ENCODE measurements at regions not wholly inside any gene's neighbourhood (a gene's known extent, or its start where the extent isn't known, plus 50 kb on each side); places are given as distances from the start of the nearest gene placed in this dataset.

DNA sequence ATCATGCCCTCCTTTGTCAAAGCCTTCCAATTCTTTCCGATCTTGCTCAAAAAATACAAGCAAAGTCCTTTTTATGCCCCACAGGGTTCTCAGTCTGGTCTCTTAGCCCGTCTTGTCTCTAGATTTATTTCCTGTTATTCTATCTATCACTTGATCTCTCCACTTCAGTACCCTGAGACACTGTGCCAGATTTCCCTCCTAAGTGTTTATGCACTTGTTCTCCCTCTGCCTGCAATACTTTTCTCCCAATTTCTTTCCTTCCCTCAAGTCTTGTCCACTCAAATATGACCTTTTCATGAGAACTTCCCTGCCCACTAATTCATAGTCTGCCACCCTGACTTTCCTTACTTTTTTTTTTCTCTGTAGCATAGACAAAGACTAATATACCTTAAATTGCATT, 141.4 kb downstream of the MBL2 start:
- Mint-ChIP-seq H3K4me1 (no peaks in the 10 kb centered on the region), H3K9me3 (peaks cover 3 to 4% (median 4%) of the 10 kb centered on the region in 3 donors), H3K27me3 (no peaks in the 10 kb centered on the region), H3K36me3 (no peaks in the 10 kb centered on the region), H3K27ac (no peak overlapping the region), H3K4me3 (no peak overlapping the region)
- Histone ChIP-seq H3K27ac (ENCODE audit: low read length) (no peak overlapping the region), H3K9me3 (no peaks in the 10 kb centered on the region), H3K4me3 (ENCODE audit: control insufficient read depth in 1 of 2, extremely low read depth in 1 of 2, low read length in 1 of 2) (no peak overlapping the region), H3K4me1 (ENCODE audit: control insufficient read depth in 1 of 2, extremely low read depth in 1 of 2, insufficient read depth in 2 of 2, low read length in 2 of 2) (no peaks in the 10 kb centered on the region), H3K27me3 (replicated peaks in 1 of 2; ENCODE audit: control insufficient read depth in 2 of 2, extremely low read depth in 1 of 2, insufficient read depth in 2 of 2, low read length in 1 of 2) (no peaks in the 10 kb centered on the region), H3K36me3 (ENCODE audit: control insufficient read depth in 2 of 2, extremely low read depth in 1 of 2, insufficient read depth in 1 of 2, low read length in 1 of 2) (no peaks in the 10 kb centered on the region)
- no peak for DNase-seq
- ChIA-PET CTCF (no interaction called here), POLR2A (no interaction called here)
- WGBS (ENCODE audit: insufficient coverage), result 61% methylated on average over 2 of the region's 2 CpGs
- ATAC-seq (replicated peaks in 1 of 4), result no peak

DNA sequence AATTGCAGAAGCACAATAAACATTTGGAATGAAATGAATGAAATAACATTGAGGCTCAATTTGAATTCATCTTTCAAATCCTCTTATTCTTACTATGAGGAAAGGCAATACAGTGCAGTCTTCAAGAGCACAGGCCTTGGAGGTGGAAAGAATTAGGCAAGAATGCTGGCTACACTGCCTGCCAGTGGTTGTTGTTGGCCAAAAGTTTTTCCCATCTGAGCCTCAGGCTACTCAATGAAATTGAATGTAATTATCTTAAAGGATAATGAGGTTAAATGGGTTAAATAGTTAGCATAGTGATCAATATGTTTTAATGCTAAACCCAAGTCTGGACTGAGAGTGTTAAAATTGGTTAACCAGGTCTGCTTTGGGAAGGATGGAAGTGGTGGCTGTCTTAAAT, 140.9 kb downstream of the MBL2 start:
- peaks cover 3 to 4% (median 4%) of the 10 kb centered on the region in 3 donors for H3K9me3 Mint-ChIP-seq
- ATAC-seq (replicated peaks in 1 of 4) (no peak), DNase-seq (no peak)
- CTCF ChIA-PET, result no interaction called here
- H3K4me1 Mint-ChIP-seq, result no peaks in the 10 kb centered on the region
- Histone ChIP-seq H3K36me3 (ENCODE audit: control insufficient read depth in 2 of 2, extremely low read depth in 1 of 2, insufficient read depth in 1 of 2, low read length in 1 of 2) (no peaks in the 10 kb centered on the region), H3K27me3 (replicated peaks in 1 of 2; ENCODE audit: control insufficient read depth in 2 of 2, extremely low read depth in 1 of 2, insufficient read depth in 2 of 2, low read length in 1 of 2) (no peaks in the 10 kb centered on the region), H3K4me1 (ENCODE audit: control insufficient read depth in 1 of 2, extremely low read depth in 1 of 2, insufficient read depth in 2 of 2, low read length in 2 of 2) (no peaks in the 10 kb centered on the region), H3K27ac (ENCODE audit: low read length) (no peak overlapping the region), H3K4me3 (ENCODE audit: control insufficient read depth in 1 of 2, extremely low read depth in 1 of 2, low read length in 1 of 2) (no peak overlapping the region), H3K9me3 (no peaks in the 10 kb centered on the region)
- no peak overlapping the region for H3K4me3 Mint-ChIP-seq
- POLR2A ChIA-PET, result no interaction called here
- H3K27ac Mint-ChIP-seq, result no peak overlapping the region
- no peaks in the 10 kb centered on the region for H3K36me3 Mint-ChIP-seq
- no peaks in the 10 kb centered on the region for H3K27me3 Mint-ChIP-seq

DNA sequence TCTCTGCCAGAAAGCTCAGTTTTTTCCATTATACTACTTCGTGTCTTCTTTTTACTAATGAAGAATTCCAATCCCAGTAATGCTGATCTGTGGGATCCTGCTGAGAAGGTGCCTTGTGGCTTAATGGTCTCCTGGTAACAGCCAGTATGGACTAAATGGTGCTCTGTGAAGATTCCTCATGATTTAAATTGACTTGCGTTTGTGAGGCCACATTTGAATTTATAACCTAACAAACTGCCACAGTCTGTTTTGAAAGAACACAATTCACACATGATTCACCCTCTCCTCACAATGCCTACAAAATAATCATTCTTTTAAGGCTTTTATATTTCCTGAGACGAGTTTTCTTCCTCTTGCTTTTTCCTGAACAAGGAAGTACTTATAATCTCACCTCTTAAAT, 140.0 kb downstream of the MBL2 start:
- 86% methylated on average over 1 of the region's 3 CpGs for WGBS (ENCODE audit: insufficient coverage)
- no peak overlapping the region for H3K4me3 Mint-ChIP-seq
- Histone ChIP-seq H3K9me3 (no peaks in the 10 kb centered on the region), H3K27me3 (replicated peaks in 1 of 2; ENCODE audit: control insufficient read depth in 2 of 2, extremely low read depth in 1 of 2, insufficient read depth in 2 of 2, low read length in 1 of 2) (no peaks in the 10 kb centered on the region), H3K4me3 (ENCODE audit: control insufficient read depth in 1 of 2, extremely low read depth in 1 of 2, low read length in 1 of 2) (no peak overlapping the region), H3K27ac (ENCODE audit: low read length) (no peak overlapping the region), H3K36me3 (ENCODE audit: control insufficient read depth in 2 of 2, extremely low read depth in 1 of 2, insufficient read depth in 1 of 2, low read length in 1 of 2) (no peaks in the 10 kb centered on the region), H3K4me1 (ENCODE audit: control insufficient read depth in 1 of 2, extremely low read depth in 1 of 2, insufficient read depth in 2 of 2, low read length in 2 of 2) (no peaks in the 10 kb centered on the region)
- ChIA-PET CTCF (no interaction called here), POLR2A (no interaction called here)
- no peak for ATAC-seq (replicated peaks in 1 of 4)
- H3K36me3 Mint-ChIP-seq, result no peaks in the 10 kb centered on the region
- H3K4me1 Mint-ChIP-seq, result no peaks in the 10 kb centered on the region
- no peak overlapping the region for H3K27ac Mint-ChIP-seq
- no peaks in the 10 kb centered on the region for H3K27me3 Mint-ChIP-seq
- DNase-seq, result no peak
- H3K9me3 Mint-ChIP-seq, result peaks cover 4 to 9% (median 4%) of the 10 kb centered on the region in 3 donors

DNA sequence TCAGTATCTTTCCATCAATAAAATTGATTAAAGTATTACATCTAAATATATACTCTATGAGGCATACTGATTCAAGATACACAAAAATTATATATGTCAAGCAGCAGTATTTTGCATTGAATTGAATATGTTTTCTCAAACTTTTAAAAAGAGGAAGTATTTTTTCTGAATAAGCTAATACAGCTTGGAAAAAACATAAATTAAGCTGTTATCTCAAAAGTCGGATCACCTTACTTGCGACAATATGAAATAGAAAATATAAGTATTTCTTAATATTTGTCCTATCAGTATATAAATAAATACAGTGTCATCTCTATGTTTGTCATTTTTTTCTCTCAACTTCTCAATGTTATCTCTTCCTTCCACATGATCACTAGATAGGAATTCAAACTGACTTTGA, 139.3 kb downstream of the MBL2 start:
- POLR2A ChIA-PET, result no interaction called here
- H3K4me1 Mint-ChIP-seq, result no peaks in the 10 kb centered on the region
- WGBS (ENCODE audit: insufficient coverage), result no CpG with 5 or more reads among the region's 2 CpGs
- H3K9me3 Mint-ChIP-seq, result peaks cover 4 to 9% (median 4%) of the 10 kb centered on the region in 3 donors
- H3K27ac Mint-ChIP-seq, result no peak overlapping the region
- no peaks in the 10 kb centered on the region for H3K36me3 Mint-ChIP-seq
- H3K4me3 ChIP-seq (ENCODE audit: control insufficient read depth in 1 of 2, extremely low read depth in 1 of 2, low read length in 1 of 2), result no peak overlapping the region
- H3K27me3 ChIP-seq (replicated peaks in 1 of 2; ENCODE audit: control insufficient read depth in 2 of 2, extremely low read depth in 1 of 2, insufficient read depth in 2 of 2, low read length in 1 of 2), result no peaks in the 10 kb centered on the region
- ATAC-seq (replicated peaks in 1 of 4) (no peak), DNase-seq (no peak)
- H3K4me1 ChIP-seq (ENCODE audit: control insufficient read depth in 1 of 2, extremely low read depth in 1 of 2, insufficient read depth in 2 of 2, low read length in 2 of 2), result no peaks in the 10 kb centered on the region
- no peaks in the 10 kb centered on the region for H3K27me3 Mint-ChIP-seq
- no peak overlapping the region for H3K4me3 Mint-ChIP-seq
- H3K36me3 ChIP-seq (ENCODE audit: control insufficient read depth in 2 of 2, extremely low read depth in 1 of 2, insufficient read depth in 1 of 2, low read length in 1 of 2), result no peaks in the 10 kb centered on the region
- no peaks in the 10 kb centered on the region for H3K9me3 ChIP-seq
- CTCF ChIA-PET, result no interaction called here
- H3K27ac ChIP-seq (ENCODE audit: low read length), result no peak overlapping the region

DNA sequence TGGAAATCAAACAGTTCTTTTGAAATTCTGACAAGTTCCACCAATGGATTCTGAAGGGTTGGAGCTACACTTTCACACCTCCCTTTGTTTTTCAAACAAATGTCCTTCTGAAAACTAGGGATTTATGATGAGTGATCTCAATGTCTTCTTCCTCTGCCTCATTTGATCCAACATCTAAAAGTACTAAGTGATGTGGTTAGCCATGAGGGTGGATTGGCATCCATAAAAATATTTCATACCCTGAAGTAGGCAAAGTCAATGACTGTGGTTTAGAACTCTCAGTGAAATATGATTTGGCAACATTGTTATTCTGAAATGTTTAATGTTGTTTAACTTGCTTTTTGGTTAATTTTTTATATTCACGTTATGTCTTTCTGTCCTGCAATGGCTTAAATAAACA, 136.9 kb downstream of the MBL2 start:
- no CpG with 5 or more reads among the region's 1 CpG for WGBS (ENCODE audit: insufficient coverage)
- Mint-ChIP-seq H3K27me3 (no peaks in the 10 kb centered on the region), H3K4me1 (no peaks in the 10 kb centered on the region), H3K36me3 (no peaks in the 10 kb centered on the region), H3K9me3 (peaks cover 4 to 9% (median 8%) of the 10 kb centered on the region in 3 donors), H3K4me3 (no peak overlapping the region), H3K27ac (no peak overlapping the region)
- Histone ChIP-seq H3K36me3 (ENCODE audit: control insufficient read depth in 2 of 2, extremely low read depth in 1 of 2, insufficient read depth in 1 of 2, low read length in 1 of 2) (no peaks in the 10 kb centered on the region), H3K27ac (ENCODE audit: low read length) (no peak overlapping the region), H3K27me3 (replicated peaks in 1 of 2; ENCODE audit: control insufficient read depth in 2 of 2, extremely low read depth in 1 of 2, insufficient read depth in 2 of 2, low read length in 1 of 2) (no peaks in the 10 kb centered on the region), H3K9me3 (no peaks in the 10 kb centered on the region), H3K4me3 (ENCODE audit: control insufficient read depth in 1 of 2, extremely low read depth in 1 of 2, low read length in 1 of 2) (no peak overlapping the region), H3K4me1 (ENCODE audit: control insufficient read depth in 1 of 2, extremely low read depth in 1 of 2, insufficient read depth in 2 of 2, low read length in 2 of 2) (no peaks in the 10 kb centered on the region)
- no peak for DNase-seq
- ChIA-PET CTCF (interaction anchor here in 1 of 2 donors (0.5 kb wide), 1 partner anchor 69 kb away, joined by 7 read pairs; no protein-coding TSS in a partner anchor), POLR2A (no interaction called here)
- ATAC-seq (replicated peaks in 1 of 4), result no peak

DNA sequence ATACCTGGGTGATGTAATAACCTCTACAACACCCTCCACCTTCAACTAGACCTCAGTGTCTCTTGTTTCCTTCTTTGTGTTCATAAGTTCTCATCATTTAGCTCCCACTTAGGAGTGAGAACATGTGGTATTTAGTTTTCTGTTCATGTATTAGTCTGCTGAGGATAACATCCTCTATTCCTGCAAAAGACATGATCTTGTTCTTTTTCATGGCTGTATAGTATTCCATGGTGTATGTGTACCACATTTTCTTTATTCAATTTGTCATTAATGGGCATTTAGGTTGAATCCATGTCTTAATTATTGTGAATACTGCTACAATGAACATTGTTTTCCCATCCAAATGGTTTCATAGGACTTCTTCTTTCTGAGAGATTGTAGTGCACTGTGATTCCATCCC, 135.7 kb downstream of the MBL2 start:
- Histone ChIP-seq H3K4me3 (ENCODE audit: control insufficient read depth in 1 of 2, extremely low read depth in 1 of 2, low read length in 1 of 2) (no peak overlapping the region), H3K27ac (ENCODE audit: low read length) (no peak overlapping the region), H3K4me1 (ENCODE audit: control insufficient read depth in 1 of 2, extremely low read depth in 1 of 2, insufficient read depth in 2 of 2, low read length in 2 of 2) (no peaks in the 10 kb centered on the region), H3K27me3 (replicated peaks in 1 of 2; ENCODE audit: control insufficient read depth in 2 of 2, extremely low read depth in 1 of 2, insufficient read depth in 2 of 2, low read length in 1 of 2) (no peaks in the 10 kb centered on the region), H3K9me3 (no peaks in the 10 kb centered on the region), H3K36me3 (ENCODE audit: control insufficient read depth in 2 of 2, extremely low read depth in 1 of 2, insufficient read depth in 1 of 2, low read length in 1 of 2) (no peaks in the 10 kb centered on the region)
- DNase-seq, result no peak
- H3K4me1 Mint-ChIP-seq, result no peaks in the 10 kb centered on the region
- no peak overlapping the region for H3K27ac Mint-ChIP-seq
- ChIA-PET CTCF (no interaction called here), POLR2A (no interaction called here)
- H3K36me3 Mint-ChIP-seq, result no peaks in the 10 kb centered on the region
- H3K9me3 Mint-ChIP-seq, result peaks cover 1 to 10% (median 5%) of the 10 kb centered on the region in 3 donors
- no peaks in the 10 kb centered on the region for H3K27me3 Mint-ChIP-seq
- H3K4me3 Mint-ChIP-seq, result no peak overlapping the region
- no peak for ATAC-seq (replicated peaks in 1 of 4)

DNA sequence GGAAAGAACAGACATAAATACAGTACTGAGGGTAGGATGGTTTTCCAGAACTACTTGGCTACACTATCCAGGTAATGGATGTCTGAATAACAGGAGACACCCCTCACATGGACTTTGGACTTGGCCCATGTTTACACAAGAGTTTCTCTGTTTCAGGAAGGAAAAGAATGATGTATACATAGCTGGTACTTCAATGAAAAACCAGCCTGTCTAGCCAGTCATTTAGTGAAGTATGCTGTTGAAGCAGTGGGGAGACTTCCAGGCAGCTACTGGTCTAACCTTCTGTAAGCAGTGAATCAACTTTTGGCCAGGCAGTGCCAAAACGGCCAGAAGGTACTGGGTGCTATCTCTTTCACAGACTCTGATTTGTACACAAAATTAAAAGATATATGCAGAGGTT, 135.0 kb downstream of the MBL2 start:
- DNase-seq (no peak), ATAC-seq (replicated peaks in 1 of 4) (no peak)
- H3K4me3 Mint-ChIP-seq, result no peak overlapping the region
- H3K27me3 Mint-ChIP-seq, result no peaks in the 10 kb centered on the region
- no peaks in the 10 kb centered on the region for H3K4me1 Mint-ChIP-seq
- H3K27ac ChIP-seq (ENCODE audit: low read length), result no peak overlapping the region
- H3K27ac Mint-ChIP-seq, result no peak overlapping the region
- peaks cover 3 to 13% (median 7%) of the 10 kb centered on the region in 3 donors for H3K9me3 Mint-ChIP-seq
- WGBS (ENCODE audit: insufficient coverage), result no CpG with 5 or more reads among the region's 1 CpG
- POLR2A ChIA-PET, result no interaction called here
- H3K36me3 ChIP-seq (ENCODE audit: control insufficient read depth in 2 of 2, extremely low read depth in 1 of 2, insufficient read depth in 1 of 2, low read length in 1 of 2), result no peaks in the 10 kb centered on the region
- no peaks in the 10 kb centered on the region for H3K36me3 Mint-ChIP-seq
- H3K9me3 ChIP-seq, result no peaks in the 10 kb centered on the region
- no peaks in the 10 kb centered on the region for H3K27me3 ChIP-seq (replicated peaks in 1 of 2; ENCODE audit: control insufficient read depth in 2 of 2, extremely low read depth in 1 of 2, insufficient read depth in 2 of 2, low read length in 1 of 2)
- H3K4me3 ChIP-seq (ENCODE audit: control insufficient read depth in 1 of 2, extremely low read depth in 1 of 2, low read length in 1 of 2), result no peak overlapping the region
- CTCF ChIA-PET, result no interaction called here
- H3K4me1 ChIP-seq (ENCODE audit: control insufficient read depth in 1 of 2, extremely low read depth in 1 of 2, insufficient read depth in 2 of 2, low read length in 2 of 2), result no peaks in the 10 kb centered on the region
